NCI-H69 (cell line): ENCODE measurements at regions not wholly inside any gene's neighbourhood (a gene's known extent, or its start where the extent isn't known, plus 50 kb on each side); places are given as distances from the start of the nearest gene placed in this dataset.

Experiments
- DNase-seq: peaks from one replicate; lab custom pipeline; 2025; lab: John Stamatoyannopoulos, UW

- no peak for DNase-seq
Measured at GRCh38 chr1:94644352-94644751, 102.8 kb upstream of the F3 start.

GRCh38 chr1:94643819-94644218, 102.3 kb upstream of the F3 start:
- no peak for DNase-seq

- no peak for DNase-seq
Measured at GRCh38 chr1:94642617-94643321, 101.2 kb upstream of the F3 start.

GRCh38 chr1:94641990-94642389, 100.4 kb upstream of the F3 start:
- no peak for DNase-seq

- no peak for DNase-seq
Measured at GRCh38 chr1:94640125-94640524, 98.6 kb upstream of the F3 start.

GRCh38 chr1:94637121-94637520, 95.6 kb upstream of the F3 start:
- no peak for DNase-seq

GRCh38 chr1:94636624-94637023, 95.1 kb upstream of the F3 start:
- no peak for DNase-seq

- DNase-seq = no peak
Measured at GRCh38 chr1:94636100-94636499, 94.5 kb upstream of the F3 start.

GRCh38 chr1:94634977-94635416, 93.4 kb upstream of the F3 start:
- DNase-seq = peak; percentile 66

GRCh38 chr1:94633051-94633450, 91.5 kb upstream of the F3 start:
- no peak for DNase-seq

- no peak for DNase-seq
Measured at GRCh38 chr1:94629259-94630181, 88.0 kb upstream of the F3 start.

- no peak for DNase-seq
Measured at GRCh38 chr1:94628499-94628843, 86.9 kb upstream of the F3 start.

- DNase-seq = no peak
Measured at GRCh38 chr1:94627771-94628498, 86.4 kb upstream of the F3 start.

GRCh38 chr1:94624203-94624602, 82.6 kb upstream of the F3 start:
- DNase-seq = no peak

GRCh38 chr1:94623560-94624148, 82.1 kb upstream of the F3 start:
- no peak for DNase-seq

- no peak for DNase-seq
Measured at GRCh38 chr1:94622757-94623156, 81.2 kb upstream of the F3 start.

GRCh38 chr1:94621802-94622201, 80.2 kb upstream of the F3 start:
- DNase-seq = no peak

GRCh38 chr1:94621395-94621794, 79.8 kb upstream of the F3 start:
- DNase-seq = peak; percentile 58

- DNase-seq = no peak
Measured at GRCh38 chr1:94620345-94621031, 78.9 kb upstream of the F3 start.

GRCh38 chr1:94619731-94620130, 78.2 kb upstream of the F3 start:
- DNase-seq = no peak

GRCh38 chr1:94617957-94618739, 76.6 kb upstream of the F3 start:
- DNase-seq = no peak
